ENCODE measurements at regions not wholly inside any gene's neighbourhood (a gene's known extent, or its start where the extent isn't known, plus 50 kb on each side); places are given as distances from the start of the nearest gene placed in this dataset.
"Not testable (repeated sequence)": the region's sequence is repeated elsewhere in the genome, so short reads cannot be mapped to it uniquely, and the experiment has no call there.

- no peak for DNase-seq (ENCODE audit: low spot score)
Measured at GRCh38 chr3:18625085-18625484, 199.9 kb upstream of the SATB1 start.

- DNase-seq (ENCODE audit: low spot score), result no peak
Measured at GRCh38 chr3:18623220-18623619, 198.1 kb upstream of the SATB1 start.

DNA sequence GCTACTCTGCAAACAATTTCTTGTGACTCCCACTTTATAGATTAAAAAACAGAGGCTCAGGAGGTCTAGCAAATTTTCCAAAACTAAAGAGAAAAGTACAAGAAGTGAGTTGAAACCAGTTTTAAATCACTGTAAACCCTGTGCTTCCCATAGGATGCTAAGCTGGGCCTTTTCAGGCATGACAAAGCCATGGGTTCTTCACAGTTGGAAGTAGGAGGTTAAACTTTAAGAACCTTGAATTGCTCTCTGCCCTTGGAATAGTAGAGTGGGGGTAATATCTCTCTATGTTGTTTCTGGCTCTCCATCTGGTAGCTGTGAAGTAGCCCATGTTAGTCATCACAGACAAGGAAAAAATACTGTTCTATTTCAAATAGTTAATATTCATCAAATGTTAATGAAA is 193.6 kb upstream of the SATB1 start:
- DNase-seq (ENCODE audit: low spot score), result no peak

- no peak for DNase-seq (ENCODE audit: low spot score)
Measured at GRCh38 chr3:18611991-18612390, 186.9 kb upstream of the SATB1 start.

GRCh38 chr3:18609187-18609586 is 184.0 kb upstream of the SATB1 start:
- no peak for DNase-seq (ENCODE audit: low spot score)

DNA sequence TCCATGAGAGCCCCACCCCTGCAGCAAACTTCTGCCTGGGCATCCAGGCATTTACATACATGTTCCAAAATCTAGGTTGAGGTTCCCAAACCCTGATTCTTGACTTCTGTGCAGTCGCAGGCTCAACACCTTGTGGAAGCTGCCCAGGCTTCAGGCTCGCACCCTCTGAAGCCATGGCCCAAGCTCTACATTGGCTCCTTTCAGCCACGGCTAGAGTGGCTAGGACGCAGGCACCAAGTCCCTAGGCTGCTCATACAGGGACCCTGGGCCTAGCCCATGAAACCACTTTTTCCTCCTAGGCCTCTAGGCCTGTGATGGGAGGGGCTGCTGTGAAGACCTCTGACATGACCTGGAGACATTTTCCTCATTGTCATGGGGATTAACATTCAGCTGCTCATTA is 172.8 kb upstream of the SATB1 start:
- no peak for DNase-seq (ENCODE audit: low spot score)

DNA sequence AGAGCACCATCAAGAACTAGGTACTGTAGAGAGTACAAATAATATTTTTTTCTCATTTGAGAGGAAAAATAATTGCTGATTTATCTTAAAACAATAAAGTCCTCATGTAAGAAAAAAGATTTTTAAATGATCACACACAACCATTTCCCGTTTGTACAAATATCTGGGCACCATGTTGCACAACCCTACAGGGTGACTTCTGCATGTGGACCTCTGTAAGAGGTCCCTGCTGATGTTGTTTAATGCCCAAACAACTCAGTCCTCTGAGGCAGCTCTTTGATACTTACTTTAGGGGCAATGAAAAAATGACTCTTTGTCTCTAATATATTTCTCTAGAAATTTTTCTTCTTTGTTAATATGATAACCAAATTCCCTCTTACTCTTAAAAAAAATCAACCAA is 168.1 kb upstream of the SATB1 start:
- DNase-seq (ENCODE audit: low spot score), result no peak

DNA sequence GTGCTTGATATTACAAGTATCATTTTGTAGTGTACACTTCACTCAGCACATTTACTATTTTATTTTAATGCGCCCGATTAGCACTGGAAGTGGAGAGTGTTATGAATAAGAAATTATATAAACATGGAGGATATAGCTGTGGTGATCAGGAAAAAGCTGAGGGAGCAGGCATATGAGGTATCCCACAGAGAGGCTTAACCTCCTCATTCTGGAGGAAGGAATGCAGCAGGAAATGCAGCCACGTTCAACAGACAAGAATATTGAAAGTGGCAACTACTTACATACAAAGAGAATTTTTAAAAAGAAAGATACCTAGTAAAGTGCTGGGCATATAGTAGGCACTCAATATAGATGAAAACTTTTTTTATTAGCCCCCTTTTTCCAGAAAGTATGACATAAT is 166.0 kb upstream of the SATB1 start:
- no peak for DNase-seq (ENCODE audit: low spot score)

DNA sequence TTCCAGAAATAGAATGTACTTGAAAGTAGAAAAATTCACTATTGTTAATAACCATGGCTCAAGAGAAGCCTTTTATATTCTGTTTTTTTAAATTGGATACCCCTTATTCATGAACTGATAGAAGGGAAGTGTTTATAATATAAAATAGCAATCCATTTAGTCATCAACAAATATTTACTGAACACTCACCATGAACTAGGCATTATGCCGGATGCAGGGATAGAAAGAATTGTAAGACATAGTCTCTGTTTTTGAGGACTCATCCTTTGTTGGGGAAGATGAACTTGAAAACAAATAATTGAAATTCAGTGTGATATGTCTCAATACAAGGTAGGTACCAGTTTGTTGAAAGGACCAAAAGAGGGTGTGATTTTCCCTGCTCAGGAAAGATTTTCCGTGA is 160.9 kb upstream of the SATB1 start:
- no peak for DNase-seq (ENCODE audit: low spot score)

DNA sequence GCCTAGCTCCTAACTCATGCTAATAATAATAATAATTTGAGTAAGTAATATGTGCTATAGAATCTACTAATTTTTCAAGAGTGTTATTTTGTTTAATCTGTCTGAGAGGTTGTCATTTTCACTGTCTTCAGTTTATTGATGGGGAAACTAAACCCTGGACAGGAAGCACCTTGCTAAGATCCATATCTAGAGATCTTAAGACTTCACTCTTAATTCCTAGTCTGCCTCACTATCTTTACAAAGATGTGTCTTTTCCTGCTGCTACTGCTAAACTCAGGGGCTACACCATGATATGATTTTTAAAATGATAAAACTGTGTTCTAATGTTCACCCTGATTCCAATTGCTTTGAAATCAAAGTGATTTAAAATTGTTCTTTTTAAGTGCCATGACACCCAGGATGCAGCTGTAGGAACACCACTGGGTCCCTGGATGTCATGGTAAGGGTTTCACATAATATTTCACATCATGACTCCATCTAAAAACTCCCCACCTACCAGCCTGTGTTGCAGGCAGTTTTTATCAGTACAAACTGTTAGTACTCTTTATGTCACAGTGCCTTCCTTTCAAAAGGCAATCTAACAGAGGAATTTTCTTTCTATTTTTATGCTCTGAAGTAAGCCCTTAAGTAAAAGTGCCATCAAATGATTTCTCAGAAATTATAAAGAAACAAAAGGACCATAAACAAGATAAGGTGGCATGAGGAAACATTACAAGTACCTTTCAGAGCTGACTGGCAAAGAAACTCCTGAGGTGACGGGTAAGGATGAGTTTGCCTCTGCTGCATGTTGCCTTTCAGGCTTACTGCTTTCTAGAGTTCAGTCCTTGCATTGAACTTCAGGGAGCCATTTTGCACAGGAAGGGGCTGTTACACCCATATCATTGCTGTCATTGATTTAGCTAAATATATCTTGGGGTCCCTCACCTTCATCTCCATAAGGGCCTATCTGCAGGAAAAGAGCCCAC is 160.1 kb upstream of the SATB1 start:
- no peak for DNase-seq (ENCODE audit: low spot score)

DNA sequence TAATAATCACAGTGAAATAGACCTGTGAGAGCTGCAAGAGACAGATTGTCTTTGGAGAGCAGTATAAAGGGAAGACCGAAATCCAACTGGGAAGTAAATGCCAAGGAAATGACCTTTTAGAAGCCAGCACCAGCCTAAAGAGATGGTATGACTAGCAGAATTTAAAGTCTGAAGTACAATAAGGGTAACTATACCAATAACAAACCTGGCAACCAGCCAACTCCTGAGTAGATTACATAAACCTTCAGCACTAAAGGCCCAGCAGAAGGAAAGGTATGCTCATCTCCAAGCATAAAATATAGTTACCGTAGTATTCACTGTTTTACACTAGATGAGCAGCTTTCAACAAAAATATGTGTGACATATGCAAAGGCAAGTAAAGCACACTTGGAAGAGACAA is 155.1 kb upstream of the SATB1 start:
- no peak for DNase-seq (ENCODE audit: low spot score)

GRCh38 chr3:18579661-18580060 is 154.5 kb upstream of the SATB1 start:
- DNase-seq (ENCODE audit: low spot score), result no peak

DNA sequence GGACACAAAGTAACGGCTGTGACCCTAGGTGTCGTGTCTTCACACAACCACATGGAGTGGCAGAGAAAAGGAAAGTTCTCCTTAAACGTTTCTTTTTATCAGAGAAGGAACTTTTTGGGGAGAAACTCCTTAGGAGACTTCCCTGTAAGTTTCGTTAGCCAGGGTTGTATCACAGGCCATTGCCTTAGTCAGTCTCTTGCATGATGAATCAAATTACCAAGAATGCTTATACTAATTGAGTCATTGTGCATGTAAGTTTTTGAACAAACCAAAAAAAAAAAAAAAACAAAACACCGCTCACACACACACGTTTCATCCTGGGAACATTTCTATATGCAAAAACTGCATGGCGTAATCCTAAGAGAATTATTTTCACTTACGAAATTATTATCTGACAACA is 150.4 kb upstream of the SATB1 start:
- DNase-seq (ENCODE audit: low spot score), result peak; percentile 11

GRCh38 chr3:18572809-18573208 is 147.7 kb upstream of the SATB1 start:
- no peak for DNase-seq (ENCODE audit: low spot score)

DNA sequence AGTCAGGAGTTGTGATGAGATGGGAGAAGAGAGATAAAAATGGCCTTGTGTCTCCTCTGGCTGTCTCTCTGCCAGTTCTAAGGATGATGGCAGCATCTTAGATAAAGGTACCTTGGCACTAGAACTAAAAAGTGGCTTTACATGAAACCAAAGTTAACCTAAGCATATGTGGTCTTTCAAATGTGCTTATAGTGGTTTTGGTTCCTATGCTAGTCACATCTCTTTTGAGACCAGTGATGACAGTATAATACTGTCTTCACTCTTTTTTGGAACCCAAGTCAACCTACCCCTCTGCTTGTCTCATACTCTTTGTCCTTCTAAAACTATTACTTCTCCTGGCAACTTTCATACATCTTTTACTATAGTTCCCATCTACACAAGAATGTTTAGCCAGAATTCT is 142.2 kb upstream of the SATB1 start:
- DNase-seq (ENCODE audit: low spot score), result no peak

DNA sequence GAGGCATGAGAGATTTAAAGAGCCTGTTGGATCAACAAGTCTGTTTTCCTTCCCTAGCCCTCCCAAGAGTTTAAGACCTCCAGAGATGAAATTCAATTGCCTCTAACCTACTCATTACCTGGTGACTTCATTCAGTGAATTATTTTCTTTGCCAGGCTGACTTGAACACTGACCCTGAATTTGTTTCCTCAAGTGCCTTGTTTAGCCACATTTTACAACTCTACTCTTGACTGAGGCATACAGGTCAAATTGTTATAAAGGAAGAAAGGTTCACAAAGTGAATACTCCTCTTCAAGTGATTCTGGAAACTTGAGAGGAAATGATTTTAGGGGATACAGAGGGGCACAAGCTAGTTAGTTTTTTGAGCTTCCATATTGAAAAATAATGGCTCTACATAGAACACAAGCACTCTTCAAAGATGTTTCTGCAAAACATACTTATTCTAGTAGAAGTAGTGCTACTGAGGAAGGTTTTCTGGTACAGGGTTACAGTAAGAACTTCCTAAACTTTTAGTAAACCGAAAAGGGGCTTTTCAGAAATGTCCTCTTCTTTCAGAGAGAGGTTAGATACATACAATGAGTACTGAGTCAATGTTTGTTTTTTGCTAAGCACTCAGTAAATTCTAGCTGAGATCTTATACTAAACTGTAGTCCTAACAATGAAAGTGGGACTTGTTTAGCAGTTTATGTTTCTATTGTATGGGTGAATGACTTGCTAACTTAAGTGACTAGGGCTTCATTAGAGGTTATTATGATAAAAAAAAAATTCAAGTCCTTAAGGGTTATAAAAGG is 137.4 kb upstream of the SATB1 start:
- no peak for DNase-seq (ENCODE audit: low spot score)

DNA sequence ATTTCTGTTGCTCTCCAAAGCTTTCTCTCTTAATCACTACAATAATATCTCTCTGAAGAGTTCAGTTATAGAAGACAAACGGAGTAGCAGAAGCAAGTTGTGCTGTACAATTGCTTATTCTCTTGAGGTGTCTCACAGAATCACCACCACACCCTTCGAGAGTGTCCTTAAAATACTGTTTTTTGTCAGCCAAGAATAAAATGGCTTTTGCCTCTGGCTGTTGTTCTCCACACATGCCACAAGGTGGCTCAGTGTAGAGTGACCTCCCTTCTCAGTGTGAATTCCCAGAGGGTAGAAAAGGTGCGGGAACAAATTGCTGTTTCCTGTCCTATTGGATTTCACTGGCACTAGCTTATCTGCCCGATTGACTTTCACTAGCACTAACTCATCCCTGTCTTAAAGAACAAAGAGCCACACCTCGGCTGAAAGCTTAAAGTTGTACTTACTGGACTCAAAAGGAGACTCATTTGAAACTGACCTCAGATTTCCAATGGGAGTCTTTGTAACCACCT is 134.2 kb upstream of the SATB1 start:
- peak; percentile 56 for DNase-seq (ENCODE audit: low spot score)

GRCh38 chr3:18558507-18558906 is 133.4 kb upstream of the SATB1 start:
- no peak for DNase-seq (ENCODE audit: low spot score)

DNA sequence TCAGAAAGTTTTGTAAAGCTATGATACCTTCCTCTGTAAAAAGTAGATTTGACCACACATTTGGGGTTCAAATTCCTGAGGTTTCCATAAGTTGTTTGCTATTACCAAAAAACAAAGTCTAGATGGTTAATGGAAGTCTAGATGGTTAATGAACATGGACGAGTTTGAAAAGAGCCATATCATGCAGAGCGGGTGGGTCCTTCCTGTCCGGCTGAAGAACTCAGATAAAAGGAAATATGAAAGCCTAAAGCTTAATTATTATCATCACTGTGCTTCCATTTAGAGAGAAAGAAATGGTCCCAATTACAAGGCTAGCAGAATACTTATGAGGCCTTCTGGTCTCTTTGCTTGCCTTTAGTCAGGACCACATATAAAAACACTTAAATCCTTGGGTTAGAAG is 132.1 kb upstream of the SATB1 start:
- DNase-seq (ENCODE audit: low spot score), result no peak

DNA sequence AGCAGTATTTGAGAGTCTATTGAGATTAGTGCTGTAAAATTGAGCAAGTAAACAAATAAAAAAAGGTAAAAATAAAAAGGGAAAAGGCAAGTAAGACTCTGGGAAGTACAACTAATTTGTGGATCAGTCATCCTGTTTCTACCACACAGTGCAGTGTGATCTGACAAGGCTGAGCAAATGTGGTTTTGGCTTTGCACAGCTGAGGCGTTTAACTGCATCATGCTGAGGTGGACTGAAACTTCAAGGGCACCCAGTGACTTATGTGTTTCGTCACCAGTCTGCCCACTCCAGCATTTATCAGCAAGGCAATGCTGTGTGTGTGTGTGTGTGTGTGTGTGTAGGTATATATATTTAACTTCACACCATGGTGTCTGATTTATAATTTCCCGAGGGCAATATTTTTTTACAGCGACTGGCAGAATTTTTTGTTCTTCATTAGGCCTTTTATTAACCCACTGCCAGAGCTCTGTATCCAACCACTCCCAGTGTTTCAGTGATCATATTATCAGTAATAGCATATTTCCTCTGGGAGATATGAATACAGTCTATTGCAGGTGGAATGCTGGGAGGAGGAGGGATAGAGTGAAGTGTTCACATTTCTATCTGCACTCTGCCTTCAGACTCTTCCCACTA is 131.5 kb upstream of the SATB1 start:
- DNase-seq (ENCODE audit: low spot score), result peak; percentile 54

GRCh38 chr3:18556001-18556408 is 130.9 kb upstream of the SATB1 start:
- DNase-seq (ENCODE audit: low spot score), result peak; percentile 23

GRCh38 chr3:18552579-18553105 is 127.5 kb upstream of the SATB1 start:
- not testable (repeated sequence) for DNase-seq (ENCODE audit: low spot score)
